Lower leg skin (tissue), 3 donors: ENCODE measurements at regions not wholly inside any gene's neighbourhood (a gene's known extent, or its start where the extent isn't known, plus 50 kb on each side); places are given as distances from the start of the nearest gene placed in this dataset.

Experiments
- POLR2A ChIP-seq, 2 donors: fragments of 450-650 bp; IDR thresholded peaks; one replicate each; pipeline ENCODE4 v1.6.1; 2016 to 2017; ENCODE audit warnings: antibody characterized with exemption in 2 of 2, mild to moderate bottlenecking in 1 of 2, moderate library complexity in 1 of 2
- TF ChIP-seq, protein P1 (sequence below), 3 donors: fragments of 450-650 bp; IDR thresholded peaks; one replicate each; pipeline ENCODE4 v1.5.1; 2016; ENCODE audit warnings: antibody characterized with exemption in 3 of 3, mild to moderate bottlenecking in 3 of 3, moderate library complexity in 2 of 3

DNA sequence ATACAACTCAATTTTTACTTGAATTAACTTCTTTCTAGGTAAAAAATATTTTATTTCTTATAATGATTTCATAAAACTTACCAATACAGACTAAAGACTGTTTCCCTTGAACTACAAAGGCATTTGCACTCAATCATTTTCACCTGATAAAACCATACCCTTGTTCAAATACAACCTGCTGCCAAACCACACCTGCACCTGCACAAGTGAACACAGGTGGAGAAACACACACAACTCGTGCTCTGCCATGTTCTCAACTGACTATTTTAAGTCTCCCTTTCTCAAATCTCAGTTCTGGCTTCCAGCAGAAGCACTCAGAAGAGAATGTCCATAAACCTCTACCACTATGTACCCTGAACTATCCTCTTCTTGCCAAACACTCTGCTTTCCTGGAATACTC lies 1892.1 kb downstream of the MAT2B start:
- TF ChIP-seq, protein P1, sequence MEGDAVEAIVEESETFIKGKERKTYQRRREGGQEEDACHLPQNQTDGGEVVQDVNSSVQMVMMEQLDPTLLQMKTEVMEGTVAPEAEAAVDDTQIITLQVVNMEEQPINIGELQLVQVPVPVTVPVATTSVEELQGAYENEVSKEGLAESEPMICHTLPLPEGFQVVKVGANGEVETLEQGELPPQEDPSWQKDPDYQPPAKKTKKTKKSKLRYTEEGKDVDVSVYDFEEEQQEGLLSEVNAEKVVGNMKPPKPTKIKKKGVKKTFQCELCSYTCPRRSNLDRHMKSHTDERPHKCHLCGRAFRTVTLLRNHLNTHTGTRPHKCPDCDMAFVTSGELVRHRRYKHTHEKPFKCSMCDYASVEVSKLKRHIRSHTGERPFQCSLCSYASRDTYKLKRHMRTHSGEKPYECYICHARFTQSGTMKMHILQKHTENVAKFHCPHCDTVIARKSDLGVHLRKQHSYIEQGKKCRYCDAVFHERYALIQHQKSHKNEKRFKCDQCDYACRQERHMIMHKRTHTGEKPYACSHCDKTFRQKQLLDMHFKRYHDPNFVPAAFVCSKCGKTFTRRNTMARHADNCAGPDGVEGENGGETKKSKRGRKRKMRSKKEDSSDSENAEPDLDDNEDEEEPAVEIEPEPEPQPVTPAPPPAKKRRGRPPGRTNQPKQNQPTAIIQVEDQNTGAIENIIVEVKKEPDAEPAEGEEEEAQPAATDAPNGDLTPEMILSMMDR (IDR thresholded peaks at IDR 0.05): no peak
- TF ChIP-seq POLR2A (IDR thresholded peaks at IDR 0.05): no peak
